ENCODE measurements at regions not wholly inside any gene's neighbourhood (a gene's known extent, or its start where the extent isn't known, plus 50 kb on each side); places are given as distances from the start of the nearest gene placed in this dataset.

DNA sequence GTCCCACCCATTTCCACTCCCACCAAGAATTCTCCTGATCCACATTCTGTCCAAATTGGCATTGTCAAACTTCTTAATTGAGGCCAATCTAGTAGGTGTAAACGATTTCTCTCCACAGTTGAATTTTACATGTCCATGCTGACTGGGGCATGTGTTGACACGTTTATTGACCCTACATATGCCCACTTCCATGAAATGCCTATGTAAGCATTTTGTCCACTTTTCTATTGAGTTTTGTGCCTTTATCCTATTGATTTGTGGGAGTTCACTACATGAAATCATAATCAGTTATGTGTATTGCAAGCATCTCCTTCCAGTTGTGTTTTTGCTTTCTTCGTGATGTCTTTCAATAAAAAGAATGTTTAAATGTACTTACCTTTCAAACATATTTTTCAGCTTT lies 141.7 kb upstream of the NSMCE3 start:
- TF ChIP-seq, protein P1, sequence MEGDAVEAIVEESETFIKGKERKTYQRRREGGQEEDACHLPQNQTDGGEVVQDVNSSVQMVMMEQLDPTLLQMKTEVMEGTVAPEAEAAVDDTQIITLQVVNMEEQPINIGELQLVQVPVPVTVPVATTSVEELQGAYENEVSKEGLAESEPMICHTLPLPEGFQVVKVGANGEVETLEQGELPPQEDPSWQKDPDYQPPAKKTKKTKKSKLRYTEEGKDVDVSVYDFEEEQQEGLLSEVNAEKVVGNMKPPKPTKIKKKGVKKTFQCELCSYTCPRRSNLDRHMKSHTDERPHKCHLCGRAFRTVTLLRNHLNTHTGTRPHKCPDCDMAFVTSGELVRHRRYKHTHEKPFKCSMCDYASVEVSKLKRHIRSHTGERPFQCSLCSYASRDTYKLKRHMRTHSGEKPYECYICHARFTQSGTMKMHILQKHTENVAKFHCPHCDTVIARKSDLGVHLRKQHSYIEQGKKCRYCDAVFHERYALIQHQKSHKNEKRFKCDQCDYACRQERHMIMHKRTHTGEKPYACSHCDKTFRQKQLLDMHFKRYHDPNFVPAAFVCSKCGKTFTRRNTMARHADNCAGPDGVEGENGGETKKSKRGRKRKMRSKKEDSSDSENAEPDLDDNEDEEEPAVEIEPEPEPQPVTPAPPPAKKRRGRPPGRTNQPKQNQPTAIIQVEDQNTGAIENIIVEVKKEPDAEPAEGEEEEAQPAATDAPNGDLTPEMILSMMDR (IDR thresholded peaks at IDR 0.05) = no peak
- no peak for TF ChIP-seq POLR2AphosphoS5 (IDR thresholded peaks at IDR 0.05)

Data from stomach (tissue), 4 donors.